ENCODE measurements at regions not wholly inside any gene's neighbourhood (a gene's known extent, or its start where the extent isn't known, plus 50 kb on each side); places are given as distances from the start of the nearest gene placed in this dataset.

GRCh38 chr2:41394541-41394940 lies 653.3 kb upstream of the PKDCC start:
- Histone ChIP-seq H3K79me1 (ENCODE audit: low read depth, low read length) (no peaks in the 10 kb centered on the region), H4K8ac (ENCODE audit: low read depth, low read length) (no peak overlapping the region), H3K27ac (replicated peaks; ENCODE audit: low read length) (no peak overlapping the region), H3K27me3 (ENCODE audit: control insufficient read depth in 3 of 3, insufficient read depth in 3 of 3, low read depth in 1 of 3, low read length in 3 of 3) (no peaks in the 10 kb centered on the region), H3K23ac (ENCODE audit: low read depth, low read length, poor library complexity) (no peak overlapping the region), H3K14ac (ENCODE audit: low read length) (no peak overlapping the region), H2BK12ac (ENCODE audit: low read length) (no peak overlapping the region), H2AFZ (ENCODE audit: low read length) (no peak overlapping the region), H2BK120ac (ENCODE audit: low read depth, low read length) (no peak overlapping the region), H3K18ac (ENCODE audit: low read length) (no peak overlapping the region), H2BK15ac (ENCODE audit: low read length) (no peak overlapping the region), H2BK5ac (ENCODE audit: low read length) (no peak overlapping the region), H3K36me3 (replicated peaks in 1 of 2; ENCODE audit: control insufficient read depth in 2 of 2, insufficient read depth in 2 of 2, low read length in 2 of 2) (no peaks in the 10 kb centered on the region), H3K4me2 (ENCODE audit: insufficient read depth, low read length, poor library complexity, severe bottlenecking) (no peak overlapping the region), H3K4me1 (ENCODE audit: control insufficient read depth in 2 of 2, insufficient read depth in 1 of 2, low read depth in 1 of 2, low read length in 2 of 2) (no peaks in the 10 kb centered on the region), H3K9ac (ENCODE audit: low read depth, low read length, poor library complexity) (no peak overlapping the region), H2AK5ac (ENCODE audit: low read depth, low read length) (no peak overlapping the region), H4K91ac (ENCODE audit: low read depth, low read length, poor library complexity) (no peak overlapping the region), H3K4ac (ENCODE audit: low read length) (no peak overlapping the region), H3K4me3 (ENCODE audit: low read length in 2 of 2) (no peak overlapping the region), H3K9me3 (replicated peaks in 1 of 2; ENCODE audit: control insufficient read depth in 2 of 2, insufficient read depth in 1 of 2, low read depth in 1 of 2, low read length in 2 of 2) (no peaks in the 10 kb centered on the region)
- WGBS, 2 donors (ENCODE audit: extremely low coverage in 2 of 2, insufficient read length in 2 of 2, insufficient replicate concordance in 1 of 2) = no CpG with 5 or more reads among the region's 1 CpG
- DNase-seq (ENCODE audit: low spot score) = no peak

DNA sequence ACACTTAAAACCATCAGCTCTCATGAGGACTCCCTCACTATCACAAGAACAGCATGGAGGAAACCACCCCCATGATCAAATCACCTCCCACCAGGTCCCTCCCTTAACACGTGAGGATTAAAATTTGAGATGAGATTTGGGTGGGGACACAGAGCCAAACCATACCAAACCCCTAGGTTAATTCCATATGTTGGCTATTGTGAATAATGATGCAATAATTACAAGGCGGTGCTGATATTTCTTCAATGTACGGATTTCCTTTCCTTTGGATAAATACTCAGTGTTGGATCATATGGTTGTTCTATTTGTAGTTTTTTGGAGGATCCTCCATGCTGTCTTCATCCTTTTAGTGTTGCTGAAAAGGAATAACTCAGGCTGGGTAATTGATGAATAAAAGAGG lies 652.1 kb upstream of the PKDCC start:
- Histone ChIP-seq H2BK5ac (ENCODE audit: low read length) (no peak overlapping the region), H3K9me3 (replicated peaks in 1 of 2; ENCODE audit: control insufficient read depth in 2 of 2, insufficient read depth in 1 of 2, low read depth in 1 of 2, low read length in 2 of 2) (no peaks in the 10 kb centered on the region), H3K4me1 (ENCODE audit: control insufficient read depth in 2 of 2, insufficient read depth in 1 of 2, low read depth in 1 of 2, low read length in 2 of 2) (no peaks in the 10 kb centered on the region), H3K23ac (ENCODE audit: low read depth, low read length, poor library complexity) (no peak overlapping the region), H3K4me2 (ENCODE audit: insufficient read depth, low read length, poor library complexity, severe bottlenecking) (no peak overlapping the region), H3K18ac (ENCODE audit: low read length) (no peak overlapping the region), H2BK120ac (ENCODE audit: low read depth, low read length) (no peak overlapping the region), H4K8ac (ENCODE audit: low read depth, low read length) (no peak overlapping the region), H3K14ac (ENCODE audit: low read length) (no peak overlapping the region), H3K79me1 (ENCODE audit: low read depth, low read length) (no peaks in the 10 kb centered on the region), H3K4ac (ENCODE audit: low read length) (no peak overlapping the region), H3K9ac (ENCODE audit: low read depth, low read length, poor library complexity) (no peak overlapping the region), H2AK5ac (ENCODE audit: low read depth, low read length) (no peak overlapping the region), H2AFZ (ENCODE audit: low read length) (no peak overlapping the region), H4K91ac (ENCODE audit: low read depth, low read length, poor library complexity) (no peak overlapping the region), H3K27ac (replicated peaks; ENCODE audit: low read length) (no peak overlapping the region), H3K36me3 (replicated peaks in 1 of 2; ENCODE audit: control insufficient read depth in 2 of 2, insufficient read depth in 2 of 2, low read length in 2 of 2) (no peaks in the 10 kb centered on the region), H3K4me3 (ENCODE audit: low read length in 2 of 2) (no peak overlapping the region), H2BK15ac (ENCODE audit: low read length) (no peak overlapping the region), H2BK12ac (ENCODE audit: low read length) (no peak overlapping the region), H3K27me3 (ENCODE audit: control insufficient read depth in 3 of 3, insufficient read depth in 3 of 3, low read depth in 1 of 3, low read length in 3 of 3) (no peaks in the 10 kb centered on the region)
- DNase-seq (ENCODE audit: low spot score) = no peak
- WGBS, 2 donors (ENCODE audit: extremely low coverage in 2 of 2, insufficient read length in 2 of 2, insufficient replicate concordance in 1 of 2) = no CpG with 5 or more reads among the region's 3 CpGs

- Histone ChIP-seq H2BK5ac (ENCODE audit: low read length) (no peak overlapping the region), H3K27ac (replicated peaks; ENCODE audit: low read length) (no peak overlapping the region), H3K4ac (ENCODE audit: low read length) (no peak overlapping the region), H2BK120ac (ENCODE audit: low read depth, low read length) (no peak overlapping the region), H3K4me2 (ENCODE audit: insufficient read depth, low read length, poor library complexity, severe bottlenecking) (no peak overlapping the region), H3K4me1 (ENCODE audit: control insufficient read depth in 2 of 2, insufficient read depth in 1 of 2, low read depth in 1 of 2, low read length in 2 of 2) (no peaks in the 10 kb centered on the region), H4K91ac (ENCODE audit: low read depth, low read length, poor library complexity) (no peak overlapping the region), H4K8ac (ENCODE audit: low read depth, low read length) (no peak overlapping the region), H3K18ac (ENCODE audit: low read length) (no peak overlapping the region), H3K79me1 (ENCODE audit: low read depth, low read length) (no peaks in the 10 kb centered on the region), H2AFZ (ENCODE audit: low read length) (no peak overlapping the region), H2BK12ac (ENCODE audit: low read length) (no peak overlapping the region), H3K14ac (ENCODE audit: low read length) (no peak overlapping the region), H2AK5ac (ENCODE audit: low read depth, low read length) (no peak overlapping the region), H3K23ac (ENCODE audit: low read depth, low read length, poor library complexity) (no peak overlapping the region), H3K4me3 (ENCODE audit: low read length in 2 of 2) (no peak overlapping the region), H3K9me3 (replicated peaks in 1 of 2; ENCODE audit: control insufficient read depth in 2 of 2, insufficient read depth in 1 of 2, low read depth in 1 of 2, low read length in 2 of 2) (no peaks in the 10 kb centered on the region), H3K9ac (ENCODE audit: low read depth, low read length, poor library complexity) (no peak overlapping the region), H3K27me3 (ENCODE audit: control insufficient read depth in 3 of 3, insufficient read depth in 3 of 3, low read depth in 1 of 3, low read length in 3 of 3) (peaks cover 0 to 3% (median 0%) of the 10 kb centered on the region in 3 experiments), H2BK15ac (ENCODE audit: low read length) (no peak overlapping the region), H3K36me3 (replicated peaks in 1 of 2; ENCODE audit: control insufficient read depth in 2 of 2, insufficient read depth in 2 of 2, low read length in 2 of 2) (no peaks in the 10 kb centered on the region)
- DNase-seq (ENCODE audit: low spot score) = no peak
- WGBS, 2 donors (ENCODE audit: extremely low coverage in 2 of 2, insufficient read length in 2 of 2, insufficient replicate concordance in 1 of 2) = no CpG with 5 or more reads among the region's 1 CpG
Measured at GRCh38 chr2:41399437-41400087, 648.3 kb upstream of the PKDCC start.

- H2BK5ac ChIP-seq (ENCODE audit: low read length) = no peak overlapping the region
- H3K4me3 ChIP-seq (ENCODE audit: low read length in 2 of 2) = no peak overlapping the region
- no peak overlapping the region for H2BK12ac ChIP-seq (ENCODE audit: low read length)
- no CpG with 5 or more reads among the region's 6 CpGs for WGBS, 2 donors (ENCODE audit: extremely low coverage in 2 of 2, insufficient read length in 2 of 2, insufficient replicate concordance in 1 of 2)
- H2AK5ac ChIP-seq (ENCODE audit: low read depth, low read length) = no peak overlapping the region
- no peak overlapping the region for H3K18ac ChIP-seq (ENCODE audit: low read length)
- H2BK15ac ChIP-seq (ENCODE audit: low read length) = no peak overlapping the region
- no peak overlapping the region for H3K9ac ChIP-seq (ENCODE audit: low read depth, low read length, poor library complexity)
- H2BK120ac ChIP-seq (ENCODE audit: low read depth, low read length) = no peak overlapping the region
- H3K27ac ChIP-seq (replicated peaks; ENCODE audit: low read length) = no peak overlapping the region
- DNase-seq (ENCODE audit: low spot score) = peak; percentile 20
- no peaks in the 10 kb centered on the region for H3K4me1 ChIP-seq (ENCODE audit: control insufficient read depth in 2 of 2, insufficient read depth in 1 of 2, low read depth in 1 of 2, low read length in 2 of 2)
- H3K14ac ChIP-seq (ENCODE audit: low read length) = no peak overlapping the region
- no peaks in the 10 kb centered on the region for H3K9me3 ChIP-seq (replicated peaks in 1 of 2; ENCODE audit: control insufficient read depth in 2 of 2, insufficient read depth in 1 of 2, low read depth in 1 of 2, low read length in 2 of 2)
- H4K91ac ChIP-seq (ENCODE audit: low read depth, low read length, poor library complexity) = no peak overlapping the region
- no peak overlapping the region for H4K8ac ChIP-seq (ENCODE audit: low read depth, low read length)
- no peak overlapping the region for H3K4ac ChIP-seq (ENCODE audit: low read length)
- peaks cover 0 to 3% (median 0%) of the 10 kb centered on the region in 3 experiments for H3K27me3 ChIP-seq (ENCODE audit: control insufficient read depth in 3 of 3, insufficient read depth in 3 of 3, low read depth in 1 of 3, low read length in 3 of 3)
- H3K79me1 ChIP-seq (ENCODE audit: low read depth, low read length) = no peaks in the 10 kb centered on the region
- no peak overlapping the region for H3K23ac ChIP-seq (ENCODE audit: low read depth, low read length, poor library complexity)
- no peak overlapping the region for H3K4me2 ChIP-seq (ENCODE audit: insufficient read depth, low read length, poor library complexity, severe bottlenecking)
- H2AFZ ChIP-seq (ENCODE audit: low read length) = no peak overlapping the region
- no peaks in the 10 kb centered on the region for H3K36me3 ChIP-seq (replicated peaks in 1 of 2; ENCODE audit: control insufficient read depth in 2 of 2, insufficient read depth in 2 of 2, low read length in 2 of 2)
Measured at GRCh38 chr2:41400088-41400665, 647.6 kb upstream of the PKDCC start.
